Type B pancreatic cell (in vitro differentiated cells): ENCODE measurements at regions not wholly inside any gene's neighbourhood (a gene's known extent, or its start where the extent isn't known, plus 50 kb on each side); places are given as distances from the start of the nearest gene placed in this dataset.

Source experiments
- DNase-seq: peaks from one replicate; pipeline ENCODE4 v3.0.0; 2021; ENCODE audit warnings: mixed read lengths; ENCODE audit not compliant: unreplicated experiment; ENCODE audit errors: extremely low spot score
- H3K27ac Mint-ChIP-seq: 2 replicates; pipeline ENCODE4 v1.8.0; 2021; ENCODE audit warnings: mild to moderate bottlenecking, mixed read lengths
- H3K27me3 Mint-ChIP-seq: 2 replicates; pipeline ENCODE4 v1.8.0; 2021; ENCODE audit warnings: mixed read lengths
- H3K36me3 Mint-ChIP-seq: 2 replicates; pipeline ENCODE4 v1.8.0; 2021; ENCODE audit warnings: mixed read lengths
- H3K4me1 Mint-ChIP-seq: one replicate; pipeline ENCODE4 v1.8.0; 2021; ENCODE audit warnings: mixed read lengths; ENCODE audit not compliant: unreplicated experiment
- H3K4me3 Mint-ChIP-seq: 2 replicates; pipeline ENCODE4 v1.8.0; 2021; ENCODE audit warnings: mild to moderate bottlenecking, mixed read lengths
- H3K9me3 Mint-ChIP-seq: 2 replicates; pipeline ENCODE4 v1.8.0; 2021; ENCODE audit warnings: mixed read lengths
- TF ChIP-seq, protein P1 (sequence below): fragments of 200-600 bp; sonication (generic); conservative IDR thresholded peaks from 2 replicates; pipeline ENCODE4 v1.5.0; 2021; ENCODE audit warnings: antibody characterized with exemption, mild to moderate bottlenecking

DNA sequence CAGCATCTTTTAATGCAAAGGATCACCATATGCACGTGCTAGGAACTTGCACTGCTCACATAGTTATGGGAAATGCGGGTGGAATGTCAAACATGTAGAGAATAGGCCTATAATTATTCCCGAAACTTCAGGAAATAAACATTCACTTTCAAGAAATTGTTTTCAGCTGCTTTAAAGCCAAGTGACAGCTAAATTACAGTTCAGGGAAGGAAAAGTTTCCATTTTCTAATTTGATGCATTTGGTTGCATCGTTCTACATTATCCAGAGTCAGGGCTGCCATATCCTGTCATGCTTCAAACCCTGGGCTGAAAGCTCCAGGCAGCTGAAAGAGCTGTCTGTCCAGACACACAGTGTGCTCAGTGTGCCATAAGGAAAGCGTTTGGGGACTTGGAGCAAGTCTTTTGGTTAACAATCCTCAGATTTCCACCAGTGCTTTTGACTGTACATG, 518.1 kb downstream of the CSNK1G3 start:
- H3K27me3 Mint-ChIP-seq, result peaks cover 4% of the 10 kb centered on the region
- no peak overlapping the region for H3K27ac Mint-ChIP-seq
- DNase-seq, result no peak
- no peaks in the 10 kb centered on the region for H3K36me3 Mint-ChIP-seq
- peaks cover 15% of the 10 kb centered on the region for H3K4me1 Mint-ChIP-seq
- no peaks in the 10 kb centered on the region for H3K9me3 Mint-ChIP-seq
- TF ChIP-seq, protein P1, sequence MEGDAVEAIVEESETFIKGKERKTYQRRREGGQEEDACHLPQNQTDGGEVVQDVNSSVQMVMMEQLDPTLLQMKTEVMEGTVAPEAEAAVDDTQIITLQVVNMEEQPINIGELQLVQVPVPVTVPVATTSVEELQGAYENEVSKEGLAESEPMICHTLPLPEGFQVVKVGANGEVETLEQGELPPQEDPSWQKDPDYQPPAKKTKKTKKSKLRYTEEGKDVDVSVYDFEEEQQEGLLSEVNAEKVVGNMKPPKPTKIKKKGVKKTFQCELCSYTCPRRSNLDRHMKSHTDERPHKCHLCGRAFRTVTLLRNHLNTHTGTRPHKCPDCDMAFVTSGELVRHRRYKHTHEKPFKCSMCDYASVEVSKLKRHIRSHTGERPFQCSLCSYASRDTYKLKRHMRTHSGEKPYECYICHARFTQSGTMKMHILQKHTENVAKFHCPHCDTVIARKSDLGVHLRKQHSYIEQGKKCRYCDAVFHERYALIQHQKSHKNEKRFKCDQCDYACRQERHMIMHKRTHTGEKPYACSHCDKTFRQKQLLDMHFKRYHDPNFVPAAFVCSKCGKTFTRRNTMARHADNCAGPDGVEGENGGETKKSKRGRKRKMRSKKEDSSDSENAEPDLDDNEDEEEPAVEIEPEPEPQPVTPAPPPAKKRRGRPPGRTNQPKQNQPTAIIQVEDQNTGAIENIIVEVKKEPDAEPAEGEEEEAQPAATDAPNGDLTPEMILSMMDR, result no peak
- no peak overlapping the region for H3K4me3 Mint-ChIP-seq

DNA sequence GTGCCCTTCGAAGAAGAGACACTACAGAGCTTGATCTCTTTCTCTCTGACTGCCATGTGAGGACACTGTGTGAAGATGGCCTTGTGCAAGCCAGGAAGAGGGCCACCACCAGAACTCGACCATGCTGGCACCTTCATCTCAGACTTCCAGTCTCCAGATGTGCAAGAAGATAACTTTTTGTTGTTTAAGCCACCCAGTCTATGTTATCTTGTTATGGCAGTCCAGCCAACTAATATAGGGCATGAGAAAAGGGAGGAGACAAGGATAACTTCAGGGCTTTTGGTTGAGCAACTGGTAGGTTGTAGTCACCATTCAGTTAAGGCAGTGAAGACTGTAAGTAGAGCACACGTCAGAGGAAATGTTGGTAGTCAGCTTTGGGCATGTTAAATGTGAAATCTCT, 515.5 kb downstream of the CSNK1G3 start:
- H3K27ac Mint-ChIP-seq, result no peak overlapping the region

DNA sequence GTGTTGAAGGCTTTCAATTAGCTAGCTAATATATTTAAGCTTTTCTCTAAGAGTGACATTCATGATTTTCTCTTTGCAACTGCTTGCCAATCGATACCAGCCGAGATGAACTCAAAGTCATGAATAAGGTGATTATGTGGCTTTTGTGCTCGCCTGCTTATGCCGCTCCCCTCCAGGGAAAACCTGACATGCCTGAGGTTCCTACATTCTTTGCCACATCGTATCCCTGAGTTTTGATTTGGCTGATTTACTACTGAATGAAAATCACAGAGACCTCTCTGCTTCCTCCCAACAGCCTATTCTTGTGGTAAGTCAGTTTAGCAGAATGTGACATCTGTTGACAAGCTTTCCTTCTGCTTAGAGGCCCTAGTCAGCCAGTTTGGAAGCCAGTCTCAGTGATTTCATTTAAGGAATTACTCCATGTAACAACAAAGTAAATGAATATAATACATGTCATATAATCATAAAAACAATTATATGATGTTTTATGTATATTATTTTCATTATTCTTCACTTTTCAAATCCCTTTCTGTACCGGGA, 513.4 kb downstream of the CSNK1G3 start:
- no peaks in the 10 kb centered on the region for H3K27me3 Mint-ChIP-seq
- TF ChIP-seq, protein P1, result no peak
- peaks cover 2% of the 10 kb centered on the region for H3K36me3 Mint-ChIP-seq
- no peak overlapping the region for H3K27ac Mint-ChIP-seq
- peaks cover 22% of the 10 kb centered on the region for H3K4me1 Mint-ChIP-seq
- DNase-seq, result no peak
- peaks cover 5% of the 10 kb centered on the region for H3K9me3 Mint-ChIP-seq
- no peak overlapping the region for H3K4me3 Mint-ChIP-seq

More for the DNA sequence above, 515.5 kb downstream of the CSNK1G3 start:
- H3K36me3 Mint-ChIP-seq, result no peaks in the 10 kb centered on the region
- TF ChIP-seq, protein P1, result no peak
- DNase-seq, result no peak
- H3K4me3 Mint-ChIP-seq, result no peak overlapping the region
- peaks cover 25% of the 10 kb centered on the region for H3K4me1 Mint-ChIP-seq
- no peaks in the 10 kb centered on the region for H3K27me3 Mint-ChIP-seq
- no peaks in the 10 kb centered on the region for H3K9me3 Mint-ChIP-seq

DNA sequence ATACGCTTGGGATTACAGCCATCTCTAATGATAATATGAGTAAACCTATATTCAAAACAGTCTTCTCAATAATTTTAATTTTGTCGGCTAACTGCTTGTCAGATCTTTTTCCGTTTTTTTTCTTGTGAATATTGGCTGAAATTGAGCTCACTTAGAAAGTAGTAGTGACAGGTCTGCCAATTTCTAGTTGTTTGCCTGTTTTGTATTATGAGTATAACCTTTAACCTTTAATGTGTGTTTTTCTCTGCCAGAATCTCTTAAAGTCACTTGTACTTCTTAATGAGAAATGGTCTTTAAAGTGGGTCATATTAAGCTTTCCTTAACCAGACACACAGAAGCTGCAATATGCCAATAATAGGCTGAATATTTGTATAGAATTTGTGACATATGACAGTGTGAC, 511.0 kb downstream of the CSNK1G3 start:
- Mint-ChIP-seq H3K27me3 (no peaks in the 10 kb centered on the region), H3K27ac (no peak overlapping the region), H3K4me3 (no peak overlapping the region), H3K9me3 (peaks cover 11% of the 10 kb centered on the region), H3K36me3 (peaks cover 9% of the 10 kb centered on the region), H3K4me1 (peaks cover 13% of the 10 kb centered on the region)
- TF ChIP-seq, protein P1, result no peak
- no peak for DNase-seq

DNA sequence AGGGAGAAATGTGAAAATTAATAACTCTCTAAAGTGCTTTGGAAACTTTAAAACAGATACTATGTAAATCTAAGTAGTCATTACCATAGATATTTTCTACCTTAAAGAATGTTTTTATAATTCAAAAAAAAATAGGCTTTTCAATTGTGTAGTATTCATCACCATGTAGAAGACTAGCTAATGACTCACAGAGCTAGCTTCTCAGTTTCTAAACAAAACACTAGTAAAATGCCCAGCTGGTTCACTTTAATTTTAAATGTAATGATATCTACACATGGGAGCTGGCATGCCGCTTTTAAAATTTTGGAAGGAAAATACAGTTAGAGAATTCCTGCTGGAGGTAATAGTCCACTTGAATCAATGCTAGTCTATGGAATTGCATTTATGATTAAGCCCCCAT, 509.8 kb downstream of the CSNK1G3 start:
- TF ChIP-seq, protein P1, result no peak
- H3K27me3 Mint-ChIP-seq, result no peaks in the 10 kb centered on the region
- peaks cover 11% of the 10 kb centered on the region for H3K9me3 Mint-ChIP-seq
- no peak overlapping the region for H3K4me3 Mint-ChIP-seq
- H3K36me3 Mint-ChIP-seq, result peaks cover 9% of the 10 kb centered on the region
- H3K27ac Mint-ChIP-seq, result no peak overlapping the region
- peaks cover 13% of the 10 kb centered on the region for H3K4me1 Mint-ChIP-seq
- DNase-seq, result no peak
